Trophoblast cell (in vitro differentiated cells and primary cell): ENCODE measurements at regions not wholly inside any gene's neighbourhood (a gene's known extent, or its start where the extent isn't known, plus 50 kb on each side); places are given as distances from the start of the nearest gene placed in this dataset.

Experiments
- DNase-seq, 2 donors: peaks; one replicate each; pipeline ENCODE4 v3.0.0-alpha.2; 2016
- H2AFZ ChIP-seq: 2 replicates; pipeline ENCODE4 v1.6.1; 2013; ENCODE audit warnings: low read length, moderate library complexity, mild to moderate bottlenecking; ENCODE audit not compliant: insufficient read depth, poor library complexity
- H2AK5ac ChIP-seq: 2 replicates; pipeline ENCODE4 v1.6.1; 2013; ENCODE audit warnings: mild to moderate bottlenecking, low read length
- H2BK120ac ChIP-seq: 2 replicates; pipeline ENCODE4 v1.6.1; 2013; ENCODE audit warnings: low read length, mild to moderate bottlenecking, moderate library complexity; ENCODE audit not compliant: insufficient read depth, poor library complexity
- H2BK12ac ChIP-seq: 2 replicates; pipeline ENCODE4 v1.6.1; 2013; ENCODE audit warnings: mild to moderate bottlenecking, low read length, moderate library complexity
- H2BK5ac ChIP-seq: 2 replicates; pipeline ENCODE4 v1.6.1; 2013; ENCODE audit warnings: low read length, low read depth, moderate library complexity, mild to moderate bottlenecking; ENCODE audit not compliant: poor library complexity
- H3K14ac ChIP-seq: 2 replicates; pipeline ENCODE4 v1.6.1; 2013; ENCODE audit warnings: mild to moderate bottlenecking, low read length
- H3K18ac ChIP-seq: 2 replicates; pipeline ENCODE4 v1.6.1; 2013; ENCODE audit warnings: mild to moderate bottlenecking, low read length
- H3K23ac ChIP-seq: 2 replicates; pipeline ENCODE4 v1.6.1; 2013; ENCODE audit warnings: low read length
- H3K27ac ChIP-seq: 2 replicates; pipeline ENCODE4 v1.5.1; 2013; ENCODE audit warnings: low read depth, mild to moderate bottlenecking, inconsistent platforms, low read length, moderate library complexity
- H3K27me3 ChIP-seq: 2 replicates; pipeline ENCODE4 v1.6.1; 2013; ENCODE audit warnings: inconsistent platforms, mild to moderate bottlenecking, low read length, moderate library complexity; ENCODE audit not compliant: insufficient read depth
- H3K36me3 ChIP-seq, 2 experiments: 1 replicate in 1 of 2; 2 replicates in 1 of 2; pipeline ENCODE4 v1.6.1; 2013; ENCODE audit warnings: low read length in 2 of 2, mild to moderate bottlenecking in 2 of 2, moderate library complexity in 1 of 2; ENCODE audit not compliant: insufficient read depth in 2 of 2, control insufficient read depth in 1 of 2
- H3K4ac ChIP-seq: 2 replicates; pipeline ENCODE4 v1.6.1; 2013; ENCODE audit warnings: low read depth, mild to moderate bottlenecking, low read length, moderate library complexity
- H3K4me1 ChIP-seq, 2 experiments: 1 replicate in 1 of 2; 2 replicates in 1 of 2; pipeline ENCODE4 v1.6.1; 2013; ENCODE audit warnings: low read length in 2 of 2, mild to moderate bottlenecking in 2 of 2, moderate library complexity in 1 of 2; ENCODE audit not compliant: insufficient read depth in 2 of 2, control insufficient read depth in 1 of 2
- H3K4me2 ChIP-seq: 2 replicates; pipeline ENCODE4 v1.6.1; 2013; ENCODE audit warnings: inconsistent platforms, mild to moderate bottlenecking, low read length, moderate library complexity
- H3K4me3 ChIP-seq: 2 replicates; pipeline ENCODE4 v1.5.1; 2013; ENCODE audit warnings: mild to moderate bottlenecking, low read depth, low read length, inconsistent platforms
- H3K79me1 ChIP-seq: one replicate; pipeline ENCODE4 v1.6.1; 2013; ENCODE audit warnings: low read length
- H3K79me2 ChIP-seq: 2 replicates; pipeline ENCODE4 v1.6.1; 2013; ENCODE audit warnings: low read length, mild to moderate bottlenecking; ENCODE audit not compliant: control insufficient read depth, insufficient read depth, poor library complexity
- H3K9ac ChIP-seq: 2 replicates; pipeline ENCODE4 v1.6.1; 2013; ENCODE audit warnings: mild to moderate bottlenecking, low read length
- H3K9me3 ChIP-seq: 2 replicates; pipeline ENCODE4 v1.6.1; 2013; ENCODE audit warnings: low read depth, mild to moderate bottlenecking, control low read depth, inconsistent platforms, low read length; ENCODE audit not compliant: insufficient read depth
- H4K12ac ChIP-seq: 2 replicates; pipeline ENCODE4 v1.6.1; 2013; ENCODE audit warnings: low read depth, mild to moderate bottlenecking, low read length, moderate library complexity
- H4K8ac ChIP-seq: 2 replicates; pipeline ENCODE4 v1.6.1; 2013; ENCODE audit warnings: low read depth, mild to moderate bottlenecking, low read length, moderate library complexity
- H4K91ac ChIP-seq: one replicate; pipeline ENCODE4 v1.6.1; 2013; ENCODE audit warnings: low read depth, mild to moderate bottlenecking, low read length, moderate library complexity
- WGBS: extraction: QIAGEN DNeasy Blood & Tissue Kit; methylation state at CpG from one replicate; pipeline ENCODE4 v1.1.7; 2013; ENCODE audit warnings: missing lambda C conversion rate; ENCODE audit not compliant: insufficient read length, insufficient coverage; ENCODE audit errors: extremely low coverage; 5-methylcytosine and 5-hydroxymethylcytosine counted together

GRCh38 chr13:75160984-75161383 is 321.0 kb downstream of the TBC1D4 start:
- Histone ChIP-seq H3K4ac (no peak overlapping the region), H3K4me3 (no peak overlapping the region), H4K91ac (no peak overlapping the region), H4K8ac (no peak overlapping the region), H2BK5ac (no peak overlapping the region), H3K14ac (no peak overlapping the region), H3K79me2 (no peaks in the 10 kb centered on the region), H3K9ac (no peak overlapping the region), H4K12ac (no peak overlapping the region), H3K27ac (no peak overlapping the region), H3K36me3 (no peaks in the 10 kb centered on the region), H2BK120ac (no peak overlapping the region), H3K4me2 (no peak overlapping the region), H2AFZ (no peak overlapping the region), H3K4me1 (no peaks in the 10 kb centered on the region), H3K79me1 (no peaks in the 10 kb centered on the region), H2BK12ac (no peak overlapping the region), H3K18ac (no peak overlapping the region), H3K23ac (no peak overlapping the region), H3K27me3 (no peaks in the 10 kb centered on the region), H2AK5ac (no peak overlapping the region), H3K9me3 (no peaks in the 10 kb centered on the region)
- DNase-seq: no peak
- no CpG with 5 or more reads among the region's 1 CpG for WGBS

GRCh38 chr13:75154331-75154730 is 327.6 kb downstream of the TBC1D4 start:
- no peak overlapping the region for H2AFZ ChIP-seq
- no peak overlapping the region for H3K4me2 ChIP-seq
- H2BK12ac ChIP-seq: no peak overlapping the region
- DNase-seq: no peak
- no peak overlapping the region for H4K91ac ChIP-seq
- H4K12ac ChIP-seq: no peak overlapping the region
- no peak overlapping the region for H3K4me3 ChIP-seq
- no CpG with 5 or more reads among the region's 4 CpGs for WGBS
- H2AK5ac ChIP-seq: no peak overlapping the region
- no peak overlapping the region for H3K14ac ChIP-seq
- no peak overlapping the region for H3K23ac ChIP-seq
- no peak overlapping the region for H2BK5ac ChIP-seq
- H3K79me1 ChIP-seq: no peaks in the 10 kb centered on the region
- H3K4ac ChIP-seq: no peak overlapping the region
- H3K9ac ChIP-seq: no peak overlapping the region
- no peak overlapping the region for H4K8ac ChIP-seq
- no peak overlapping the region for H3K18ac ChIP-seq
- no peaks in the 10 kb centered on the region for H3K79me2 ChIP-seq
- H3K4me1 ChIP-seq: no peaks in the 10 kb centered on the region
- no peak overlapping the region for H2BK120ac ChIP-seq
- no peaks in the 10 kb centered on the region for H3K36me3 ChIP-seq
- H3K27ac ChIP-seq: no peak overlapping the region
- H3K27me3 ChIP-seq: no peaks in the 10 kb centered on the region
- H3K9me3 ChIP-seq: peaks cover 2% of the 10 kb centered on the region

- Histone ChIP-seq H3K14ac (no peak overlapping the region), H4K91ac (no peak overlapping the region), H4K8ac (no peak overlapping the region), H3K4me2 (no peak overlapping the region), H2AK5ac (no peak overlapping the region), H2AFZ (no peak overlapping the region), H3K27me3 (no peaks in the 10 kb centered on the region), H2BK5ac (no peak overlapping the region), H3K27ac (no peak overlapping the region), H3K18ac (no peak overlapping the region), H3K4me3 (no peak overlapping the region), H3K4ac (no peak overlapping the region), H3K9me3 (peaks cover 2% of the 10 kb centered on the region), H3K79me1 (no peaks in the 10 kb centered on the region), H3K4me1 (no peaks in the 10 kb centered on the region), H2BK120ac (no peak overlapping the region), H3K79me2 (no peaks in the 10 kb centered on the region), H3K36me3 (no peaks in the 10 kb centered on the region), H3K9ac (no peak overlapping the region), H2BK12ac (no peak overlapping the region), H3K23ac (no peak overlapping the region), H4K12ac (no peak overlapping the region)
- no peak for DNase-seq
Observed at GRCh38 chr13:75153834-75154233, 328.1 kb downstream of the TBC1D4 start.

- H3K4me2 ChIP-seq: no peak overlapping the region
- no peaks in the 10 kb centered on the region for H3K4me1 ChIP-seq
- no peaks in the 10 kb centered on the region for H3K36me3 ChIP-seq
- H3K9me3 ChIP-seq: peaks cover 2% of the 10 kb centered on the region
- H3K27ac ChIP-seq: no peak overlapping the region
- H2BK12ac ChIP-seq: no peak overlapping the region
- H3K18ac ChIP-seq: no peak overlapping the region
- no CpG with 5 or more reads among the region's 4 CpGs for WGBS
- no peak overlapping the region for H3K23ac ChIP-seq
- no peak overlapping the region for H2AFZ ChIP-seq
- no peaks in the 10 kb centered on the region for H3K79me2 ChIP-seq
- H3K4ac ChIP-seq: no peak overlapping the region
- DNase-seq: no peak
- no peaks in the 10 kb centered on the region for H3K79me1 ChIP-seq
- no peak overlapping the region for H2AK5ac ChIP-seq
- H4K91ac ChIP-seq: no peak overlapping the region
- H2BK120ac ChIP-seq: no peak overlapping the region
- no peak overlapping the region for H4K12ac ChIP-seq
- no peak overlapping the region for H3K4me3 ChIP-seq
- no peak overlapping the region for H3K9ac ChIP-seq
- no peaks in the 10 kb centered on the region for H3K27me3 ChIP-seq
- no peak overlapping the region for H2BK5ac ChIP-seq
- no peak overlapping the region for H4K8ac ChIP-seq
- no peak overlapping the region for H3K14ac ChIP-seq
Observed at GRCh38 chr13:75153386-75153785, 328.6 kb downstream of the TBC1D4 start.
